Mucosa of gallbladder (tissue), 1 donor: ENCODE measurements at regions not wholly inside any gene's neighbourhood (a gene's known extent, or its start where the extent isn't known, plus 50 kb on each side); places are given as distances from the start of the nearest gene placed in this dataset.
"Not testable (repeated sequence)": the region's sequence is repeated elsewhere in the genome, so short reads cannot be mapped to it uniquely, and the experiment has no call there.

ENCODE experiments used
- DNase-seq: peaks from one replicate; pipeline ENCODE4 v3.0.0-alpha.2; 2020; ENCODE audit warnings: low spot score
- donor health status: DM: no; HTN: no; CAD: no.

DNA sequence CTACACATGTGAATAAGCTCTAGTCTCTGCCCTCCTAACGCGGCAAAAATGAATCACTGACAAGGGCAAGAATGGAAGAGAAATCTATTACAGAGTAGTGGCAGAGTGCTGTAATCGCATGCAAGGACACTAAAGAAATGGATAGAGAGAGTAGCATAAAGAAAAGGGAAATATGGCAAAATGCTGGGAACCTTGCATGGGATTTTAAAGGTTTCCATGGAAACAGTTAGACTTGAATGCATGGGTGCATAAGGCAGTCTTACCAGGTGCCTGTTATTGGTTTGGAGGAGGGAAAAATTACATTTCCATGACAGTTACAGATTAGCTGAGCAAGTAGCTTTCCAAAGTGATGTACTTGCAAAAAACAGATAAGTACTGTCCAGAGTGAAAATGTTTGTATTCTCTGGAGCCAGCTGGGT lies 233.4 kb downstream of the PTN start:
- no peak for DNase-seq

DNA sequence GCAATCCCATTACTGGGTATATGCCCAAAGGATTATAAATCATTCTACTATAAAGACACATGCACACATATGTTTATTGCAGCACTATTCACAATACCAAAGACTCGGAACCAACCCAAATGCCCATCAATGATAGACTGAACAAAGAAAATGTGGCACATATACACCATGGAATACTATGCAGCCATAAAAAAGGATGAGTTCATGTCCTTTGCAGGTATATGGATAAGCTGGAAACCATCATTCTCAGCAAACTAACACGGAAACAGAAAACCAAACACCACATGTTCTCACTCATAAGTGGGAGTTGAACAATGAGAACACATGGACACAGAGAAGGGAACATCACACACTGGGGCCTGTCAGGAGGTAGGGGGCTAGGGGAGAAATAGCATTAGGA lies 235.7 kb downstream of the PTN start:
- DNase-seq: not testable (repeated sequence)

DNA sequence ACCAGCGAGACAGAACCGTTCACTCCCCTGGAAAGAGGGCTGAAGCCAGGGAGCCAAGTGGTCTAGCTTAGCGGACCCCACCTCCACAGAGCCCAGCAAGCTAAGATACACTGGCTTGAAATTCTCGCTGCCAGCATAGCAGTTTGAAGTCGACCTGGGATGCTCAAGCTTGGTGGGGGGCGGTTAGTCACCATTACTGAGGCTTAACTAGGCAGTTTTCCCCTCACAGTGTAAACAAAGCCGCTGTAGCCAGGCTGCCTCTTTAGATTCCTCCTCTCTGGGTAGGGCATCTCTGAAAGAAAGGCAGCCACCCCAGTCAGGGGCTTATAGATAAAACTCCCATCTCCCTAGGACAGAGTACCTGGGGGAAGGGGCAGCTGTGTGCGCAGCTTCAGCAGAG lies 235.1 kb downstream of the CHRM2 start:
- not testable (repeated sequence) for DNase-seq

DNA sequence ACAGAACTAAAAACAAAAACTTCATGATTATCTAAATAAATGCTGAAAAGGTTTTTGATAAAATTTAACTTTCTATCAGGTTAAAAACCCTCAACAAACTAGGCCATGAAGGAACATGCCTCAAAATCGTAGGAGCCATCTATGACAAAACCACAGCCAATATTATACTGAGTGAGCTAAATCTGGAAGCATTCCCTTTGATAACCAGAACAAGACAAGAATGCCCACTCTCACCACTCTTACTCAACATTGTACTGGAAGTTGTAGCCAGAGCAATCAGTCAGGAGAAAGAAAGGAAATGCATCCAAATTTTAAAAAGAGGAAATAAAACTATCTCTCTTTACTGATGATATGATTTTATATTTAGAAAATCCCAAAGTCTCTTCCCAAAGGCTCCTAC lies 228.7 kb downstream of the CHRM2 start:
- DNase-seq: no peak

DNA sequence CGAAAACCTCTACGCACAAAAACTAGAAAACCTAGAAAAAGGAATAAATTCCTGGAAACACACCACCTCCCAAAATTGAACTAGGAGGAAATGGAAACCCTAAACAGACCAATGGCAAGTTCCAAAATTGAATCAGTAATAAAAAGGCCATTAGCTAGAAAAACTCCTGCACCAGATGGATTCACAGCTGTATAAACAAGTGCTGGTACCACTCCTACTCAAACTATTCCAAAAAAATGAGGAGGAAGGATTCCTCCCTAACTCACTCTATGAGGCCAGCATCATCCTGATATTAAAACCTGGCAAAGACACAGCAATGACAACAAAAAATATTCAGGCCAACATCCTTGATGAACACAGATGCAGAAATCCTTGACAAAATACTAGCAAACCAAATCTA lies 228.2 kb downstream of the CHRM2 start:
- DNase-seq: no peak

DNA sequence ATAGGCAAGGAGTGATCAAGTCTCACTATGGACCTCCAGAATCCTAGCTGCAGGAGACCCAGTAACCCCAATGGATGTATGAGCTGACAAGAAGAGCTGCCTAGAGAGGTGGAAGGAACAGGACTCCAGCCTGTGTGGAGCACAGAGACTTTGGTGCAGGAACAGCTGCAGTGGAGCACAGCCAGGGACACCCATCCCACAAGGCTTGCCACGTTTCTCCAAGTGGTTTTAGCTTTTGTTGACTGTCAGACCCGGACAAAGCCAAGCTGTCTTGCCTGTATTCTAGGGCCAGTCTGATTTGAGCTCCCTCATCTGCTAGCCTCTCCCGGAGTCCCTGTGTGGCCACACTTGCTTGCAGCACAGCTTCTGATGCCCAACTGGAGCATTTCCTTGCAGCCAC lies 224.7 kb downstream of the CHRM2 start:
- DNase-seq: no peak

DNA sequence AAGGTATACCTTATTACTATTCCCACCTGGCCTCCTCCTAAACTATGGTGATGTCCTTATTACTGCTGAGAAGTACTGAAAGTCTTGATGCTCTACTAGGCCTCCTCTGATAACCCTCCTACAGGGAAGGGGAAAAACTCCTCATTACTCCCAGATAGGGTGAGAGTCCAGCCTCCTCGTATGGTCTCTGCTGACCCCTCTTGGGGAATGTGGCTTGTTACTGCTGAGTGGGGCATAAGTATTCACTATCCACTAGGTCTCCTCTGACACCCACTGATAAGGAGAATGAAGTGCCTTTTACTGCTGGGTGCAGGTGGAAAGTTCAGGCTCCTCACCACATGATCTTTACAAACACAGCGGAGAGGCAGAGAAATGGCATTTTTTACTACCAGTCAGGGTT lies 222.9 kb downstream of the CHRM2 start:
- DNase-seq: no peak

DNA sequence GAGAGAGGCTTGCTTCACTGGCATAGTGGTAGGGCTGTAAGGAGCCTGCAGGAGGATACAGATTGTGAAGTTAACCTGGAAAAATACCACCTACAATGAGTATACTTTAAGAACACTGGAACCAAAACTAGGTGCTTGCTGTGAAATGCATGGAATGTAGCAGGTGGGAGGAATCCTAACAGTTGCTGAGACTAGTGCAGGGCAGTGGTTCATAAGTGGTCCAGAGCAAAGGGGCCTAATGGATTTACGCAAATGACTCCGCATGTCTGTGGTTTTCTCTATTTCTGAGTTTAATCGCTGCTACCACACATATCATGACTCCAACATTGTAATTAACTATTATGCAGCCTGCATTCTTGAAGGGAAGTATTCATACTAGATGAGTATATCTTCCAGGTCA lies 218.4 kb downstream of the CHRM2 start:
- DNase-seq: no peak

DNA sequence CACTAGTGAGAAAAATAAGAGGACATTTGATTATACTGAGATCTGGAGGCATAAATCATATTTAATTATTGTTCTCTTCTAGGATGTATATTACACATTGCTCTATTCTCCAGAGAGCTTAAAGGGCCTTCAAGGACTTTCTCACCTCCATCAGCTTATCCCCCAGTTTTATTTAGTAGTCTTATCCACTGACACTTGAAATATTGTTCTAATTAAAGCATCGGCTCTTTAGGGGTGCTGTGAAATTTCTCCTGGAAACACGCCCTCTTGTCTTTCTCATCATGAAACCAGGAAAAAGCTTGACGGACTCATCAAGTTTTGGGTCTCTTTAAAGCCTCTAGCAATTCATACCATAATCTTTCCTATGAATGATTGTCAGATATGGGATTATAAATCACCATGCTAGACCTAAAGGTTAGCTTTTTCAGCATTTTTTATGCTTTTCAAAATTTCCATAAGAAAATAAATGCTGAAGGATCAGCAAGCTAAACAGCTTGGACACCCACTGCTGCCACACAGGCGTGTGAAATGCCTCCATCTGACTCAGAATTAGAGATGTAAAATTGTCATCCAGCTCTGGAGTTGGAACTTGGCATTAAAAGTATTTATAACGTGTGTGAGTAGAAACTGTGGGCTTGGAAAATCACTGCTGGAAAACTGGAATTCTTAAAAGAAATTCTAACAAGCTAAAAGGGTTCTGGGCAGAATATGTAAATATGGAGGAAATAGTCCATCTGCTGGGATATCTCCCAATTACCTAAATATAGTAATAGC lies 216.3 kb downstream of the CHRM2 start:
- no peak for DNase-seq

DNA sequence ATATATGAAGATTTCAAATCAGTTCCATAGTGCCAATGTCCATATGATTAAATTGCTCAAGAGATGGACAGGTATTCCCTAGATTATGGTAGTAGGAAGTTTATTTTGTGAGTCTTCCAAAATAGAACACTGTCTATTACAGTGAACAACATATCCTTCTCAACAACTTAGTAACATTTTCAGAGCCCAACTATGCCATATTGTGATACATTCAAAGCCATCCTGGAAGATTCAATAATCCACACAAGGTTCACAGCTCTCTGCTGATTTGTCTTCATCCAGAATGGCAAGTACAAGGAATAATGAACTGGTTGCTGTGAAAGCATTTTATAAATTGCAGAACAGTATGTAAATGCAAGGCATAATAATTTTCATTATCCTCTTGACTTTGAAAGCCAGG lies 213.9 kb downstream of the CHRM2 start:
- no peak for DNase-seq

DNA sequence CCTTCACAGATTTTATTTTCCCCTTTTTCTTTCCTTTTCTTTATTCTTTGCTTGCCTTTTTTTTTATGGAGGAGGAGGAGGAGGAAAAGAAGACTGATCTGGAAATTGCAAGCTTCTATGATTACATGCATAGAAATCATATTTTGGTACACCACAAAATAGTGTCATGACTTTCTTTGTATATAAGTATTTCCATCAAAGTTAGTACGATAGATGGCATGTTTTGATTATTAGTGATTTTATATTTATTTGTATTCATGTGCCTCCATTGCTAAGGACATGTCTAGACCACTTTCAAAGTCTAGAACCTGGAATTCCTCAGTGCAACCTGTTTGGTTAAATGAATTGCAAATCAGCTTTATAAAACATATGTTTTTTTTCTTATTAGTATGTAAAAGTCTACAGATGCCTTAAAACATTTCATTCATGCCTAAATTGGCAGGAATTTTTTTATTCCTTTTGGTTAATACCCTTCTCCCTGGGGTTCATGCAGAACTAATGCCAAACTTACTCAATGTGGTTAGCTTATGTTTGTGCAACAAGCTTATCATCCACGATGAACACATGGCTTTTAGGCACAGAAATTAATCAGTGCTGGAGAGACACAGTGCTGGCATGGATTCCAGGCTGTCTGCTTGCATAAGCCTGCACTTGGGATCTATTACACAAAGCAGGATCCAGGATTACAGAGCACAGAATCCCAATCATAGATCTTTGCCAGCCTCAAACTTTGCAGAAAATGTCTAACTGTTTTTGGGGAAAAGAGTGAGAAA lies 213.1 kb downstream of the CHRM2 start:
- peak; percentile 65 for DNase-seq

DNA sequence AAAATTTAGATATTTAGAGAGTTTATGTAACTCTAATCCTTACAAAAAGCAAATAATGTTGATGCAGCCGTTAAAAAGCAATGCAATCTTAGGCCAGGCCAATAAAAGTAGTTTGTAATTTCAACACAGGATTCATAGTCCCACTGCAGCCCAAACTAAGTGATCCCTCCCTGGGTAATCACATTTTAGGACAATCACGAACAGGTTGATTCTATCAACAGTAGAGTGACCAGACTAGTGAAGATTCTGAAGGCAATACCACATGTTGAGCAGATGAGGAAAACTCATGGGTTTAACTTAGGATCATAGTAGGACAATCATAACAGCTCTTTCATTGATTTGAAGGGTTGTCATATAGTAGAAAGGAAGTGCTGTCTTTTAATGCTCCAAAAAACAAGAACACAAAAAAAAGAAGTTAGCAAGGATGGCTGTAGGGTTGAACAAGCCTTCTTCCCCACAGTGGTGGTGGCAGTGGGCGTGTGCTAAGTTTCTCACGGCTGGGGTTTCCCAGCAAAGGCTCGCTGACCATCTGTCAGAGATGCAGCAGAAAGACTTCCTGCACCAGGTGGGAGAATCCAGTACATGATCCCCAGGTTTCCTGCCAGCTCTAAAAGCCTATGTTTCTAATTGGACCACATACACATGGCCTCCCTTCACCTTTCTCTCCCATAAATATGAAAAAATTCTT lies 212.2 kb downstream of the CHRM2 start:
- DNase-seq: no peak

DNA sequence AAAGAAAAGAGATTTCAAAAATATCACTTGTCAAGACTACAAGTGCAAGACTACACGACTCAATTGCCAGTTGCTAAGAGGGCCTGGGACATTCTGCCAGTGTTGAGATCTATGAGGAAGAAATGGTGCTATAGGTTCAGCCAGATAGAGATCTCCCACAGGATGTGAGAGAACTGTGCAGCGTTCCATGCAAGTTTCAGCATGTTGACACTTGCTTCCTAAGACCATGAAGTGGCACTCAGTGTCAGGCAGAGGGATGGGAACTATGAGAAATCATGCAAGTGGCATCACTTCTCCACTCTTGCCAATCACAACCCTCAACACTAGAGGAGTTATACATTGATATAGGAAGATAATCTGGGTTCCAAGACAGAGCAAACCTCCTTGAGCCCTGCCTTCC lies 210.3 kb downstream of the CHRM2 start:
- no peak for DNase-seq

DNA sequence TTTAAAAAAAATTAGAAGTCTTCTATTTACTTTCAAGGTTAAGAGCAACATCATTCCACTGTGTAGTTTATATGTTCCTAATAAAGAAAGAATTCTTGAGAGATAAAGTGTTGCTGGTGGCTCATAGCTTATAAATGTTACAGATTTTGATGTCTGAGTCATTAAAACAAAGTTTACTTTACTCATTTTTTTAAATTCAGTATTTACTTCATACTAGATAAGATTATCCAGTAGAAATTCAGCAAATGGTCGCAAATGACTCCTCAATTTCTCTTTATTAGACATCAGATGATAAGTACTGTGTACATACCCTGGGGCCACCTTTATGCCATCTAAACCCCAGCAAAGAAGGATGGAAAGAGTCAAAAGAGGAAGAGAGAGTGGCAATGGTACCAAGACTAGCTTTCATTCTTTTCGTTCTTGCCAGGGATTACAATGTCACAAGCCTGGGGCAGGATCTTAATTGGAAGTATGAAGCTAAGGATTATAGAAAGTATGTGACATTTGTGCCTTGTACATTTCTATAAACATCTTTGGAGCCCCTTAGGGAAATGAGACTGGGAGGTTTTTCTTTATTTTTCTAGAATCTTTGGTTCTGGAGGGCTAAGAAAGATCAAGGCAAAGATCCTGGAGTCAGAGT lies 206.1 kb downstream of the CHRM2 start:
- no peak for DNase-seq

DNA sequence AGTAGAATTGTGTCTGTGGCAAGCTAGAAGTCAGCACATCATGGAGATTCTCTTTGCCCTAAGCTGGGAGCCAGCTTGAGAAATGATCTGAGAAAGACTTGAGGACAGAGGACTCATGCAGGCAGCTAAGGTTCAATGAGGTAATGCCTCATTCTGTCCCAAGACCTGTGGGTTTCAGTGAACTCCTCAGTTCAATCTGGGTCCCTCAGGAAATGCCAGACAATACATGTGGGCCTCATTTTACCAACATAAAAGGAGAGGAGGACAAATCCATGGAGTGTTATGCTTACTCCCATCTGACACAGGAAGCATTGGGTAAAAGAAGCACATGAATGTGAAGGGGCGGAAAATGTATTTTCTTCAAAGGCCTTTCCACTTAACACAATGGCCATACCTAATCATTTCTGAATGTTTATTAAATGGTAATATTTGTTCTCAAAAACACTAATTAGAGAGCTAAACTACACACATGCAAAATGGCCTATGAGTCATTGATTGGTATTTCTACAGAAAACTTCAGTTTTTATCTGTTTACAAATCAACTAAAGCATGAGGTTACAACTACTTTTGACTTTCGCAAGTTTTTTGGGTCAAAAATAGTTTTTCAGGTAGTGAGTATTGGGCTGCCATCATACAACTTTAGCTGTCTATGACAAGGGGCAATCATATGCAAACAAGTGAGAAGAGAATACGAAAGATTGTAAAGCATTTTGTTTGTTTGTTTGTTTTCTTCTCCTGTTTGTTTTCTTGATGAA lies 205.3 kb downstream of the CHRM2 start:
- no peak for DNase-seq
